Transverse colon (tissue), 4 donors: ENCODE measurements at regions not wholly inside any gene's neighbourhood (a gene's known extent, or its start where the extent isn't known, plus 50 kb on each side); places are given as distances from the start of the nearest gene placed in this dataset.
A peak's percentile ranks its signal among the peaks of the same experiment; 100 is the strongest.

ENCODE experiments used
- DNase-seq: peaks from one replicate; pipeline ENCODE4 v3.0.0-alpha.2; 2019
- H3K27ac ChIP-seq, 4 donors: fragments of 200-600 bp; sonication (generic); 2 replicates each; pipeline ENCODE4 v1.5.1; 2016 to 2018; ENCODE audit warnings: inconsistent platforms in 4 of 4
- H3K27me3 ChIP-seq: fragments of 200-600 bp; sonication (generic); 2 replicates; pipeline ENCODE4 v1.5.1; 2017; ENCODE audit warnings: inconsistent platforms
- H3K36me3 ChIP-seq, 4 donors: fragments of 200-600 bp; sonication (generic); 2 replicates each; pipeline ENCODE4 v1.5.1; 2017 to 2019; ENCODE audit warnings: inconsistent platforms in 4 of 4
- H3K4me1 ChIP-seq, 4 donors: fragments of 200-600 bp; sonication (generic); 2 replicates each; pipeline ENCODE4 v1.5.1; 2017 to 2020; ENCODE audit warnings: inconsistent platforms in 4 of 4
- H3K4me3 ChIP-seq, 4 donors: fragments of 200-600 bp; sonication (generic); 1 replicate in 1 of 4; 2 replicates in 3 of 4; pipeline versions ENCODE4 v1.5.1 to v1.6.1; 2017 to 2019; ENCODE audit warnings: inconsistent platforms in 4 of 4
- H3K9me3 ChIP-seq, 2 donors: fragments of 200-600 bp; sonication (generic); 2 replicates each; pipeline ENCODE4 v1.5.1; 2017 to 2019; ENCODE audit warnings: inconsistent platforms in 2 of 2
- CTCF ChIP-seq, 5 experiments: fragments of 200-600 bp in 3 of 5; fragments of 450-650 bp in 2 of 5; sonication (generic) in 3 of 5; IDR thresholded peaks; 1 replicate in 2 of 5; 2 replicates in 3 of 5; pipeline ENCODE4 v1.5.1; 2016 to 2017; ENCODE audit warnings: antibody characterized with exemption in 5 of 5, inconsistent platforms in 3 of 5, mild to moderate bottlenecking in 2 of 5, moderate library complexity in 1 of 5
- EP300 ChIP-seq: sonication (generic); formaldehyde crosslinking; IDR thresholded peaks from one replicate; pipeline ENCODE4 v1.6.1; 2017; ENCODE audit warnings: antibody characterized with exemption, low read depth
- POLR2A ChIP-seq: fragments of 450-650 bp; IDR thresholded peaks from one replicate; pipeline ENCODE4 v1.6.1; 2016; ENCODE audit warnings: antibody characterized with exemption, mild to moderate bottlenecking, moderate library complexity
- POLR2AphosphoS5 ChIP-seq, 3 donors: sonication (generic); formaldehyde crosslinking; IDR thresholded peaks; one replicate each; pipeline ENCODE4 v1.6.1; 2016; ENCODE audit warnings: antibody characterized with exemption in 3 of 3
- WGBS, 2 donors: methylation state at CpG; one replicate each; pipeline ENCODE4 v1.1.5; 2018; ENCODE audit warnings: low coverage in 1 of 2; 5-methylcytosine and 5-hydroxymethylcytosine counted together
- in situ Hi-C, 4 donors: fragments of 200-750 bp; cut with MboI; loops; one replicate each; pipeline versions ENCODE4 v1.15.0 to v1.15.1; 2017; ENCODE audit warnings: low sequenced_read_pairs in 3 of 4, low pct_ligation_motif_present in 1 of 4, low pct_unique_long_range_greater_than_20kb in 1 of 4
- intact Hi-C: fragments of 100-400 bp; cut with DNase I; formaldehyde crosslinking; loops from one replicate; pipeline ENCODE4 v1.15.1; 2023; ENCODE audit warnings: low total_unique reads

GRCh38 chr12:131613678-131614077, 97.2 kb upstream of the SFSWAP start:
- in situ Hi-C loops (no loop called here), intact Hi-C loops (no loop called here)
- Histone ChIP-seq H3K36me3 (no peaks in the 10 kb centered on the region), H3K4me3 (no peak overlapping the region), H3K27ac (no peak overlapping the region), H3K9me3 (no peaks in the 10 kb centered on the region), H3K27me3 (peaks cover 10% of the 10 kb centered on the region), H3K4me1 (peaks cover 0 to 6% (median under 1%) of the 10 kb centered on the region in 4 donors)
- TF ChIP-seq EP300, result no peak
- no peak for TF ChIP-seq POLR2AphosphoS5 (IDR thresholded peaks at IDR 0.05)
- no peak for TF ChIP-seq POLR2A
- TF ChIP-seq CTCF (IDR thresholded peaks at IDR 0.05), result no peak
- peak; percentile 33 for DNase-seq
- 60 to 79% methylated on average over 7 to 13 of the region's 13 CpGs for WGBS, 2 donors

- no peaks in the 10 kb centered on the region for H3K9me3 ChIP-seq
- 65% methylated on average over 6 of the region's 6 CpGs; no CpG with 5 or more reads in 1 of the 2 donors for WGBS, 2 donors
- DNase-seq, result no peak
- no peak overlapping the region for H3K27ac ChIP-seq
- no peaks in the 10 kb centered on the region for H3K36me3 ChIP-seq
- in situ Hi-C loops (no loop called here), intact Hi-C loops (no loop called here)
- peaks cover 17% of the 10 kb centered on the region for H3K27me3 ChIP-seq
- no peaks in the 10 kb centered on the region for H3K4me1 ChIP-seq
- no peak overlapping the region for H3K4me3 ChIP-seq
- TF ChIP-seq POLR2AphosphoS5 (IDR thresholded peaks at IDR 0.05), result no peak
- no peak for TF ChIP-seq CTCF (IDR thresholded peaks at IDR 0.05)
- no peak for TF ChIP-seq EP300
- TF ChIP-seq POLR2A, result no peak
Observed at GRCh38 chr12:131615326-131616042, 95.4 kb upstream of the SFSWAP start.

- H3K36me3 ChIP-seq, result no peaks in the 10 kb centered on the region
- in situ Hi-C loops, result no loop called here
- TF ChIP-seq CTCF (IDR thresholded peaks at IDR 0.05), result no peak
- TF ChIP-seq POLR2A, result no peak
- TF ChIP-seq POLR2AphosphoS5 (IDR thresholded peaks at IDR 0.05), result no peak
- TF ChIP-seq EP300, result no peak
- no peaks in the 10 kb centered on the region for H3K4me1 ChIP-seq
- H3K9me3 ChIP-seq, result no peaks in the 10 kb centered on the region
- H3K4me3 ChIP-seq, result no peak overlapping the region
- 54 to 69% methylated on average over 8 to 19 of the region's 19 CpGs for WGBS, 2 donors
- peaks cover 24% of the 10 kb centered on the region for H3K27me3 ChIP-seq
- no peak for DNase-seq
- H3K27ac ChIP-seq, result no peak overlapping the region
- intact Hi-C loops, result no loop called here
Observed at GRCh38 chr12:131616043-131616700, 94.7 kb upstream of the SFSWAP start.

- Histone ChIP-seq H3K4me1 (no peaks in the 10 kb centered on the region), H3K9me3 (no peaks in the 10 kb centered on the region), H3K4me3 (no peak overlapping the region), H3K27ac (no peak overlapping the region), H3K36me3 (no peaks in the 10 kb centered on the region), H3K27me3 (peaks cover 24% of the 10 kb centered on the region)
- TF ChIP-seq EP300, result no peak
- TF ChIP-seq POLR2A, result no peak
- TF ChIP-seq CTCF (IDR thresholded peaks at IDR 0.05), result no peak
- TF ChIP-seq POLR2AphosphoS5 (IDR thresholded peaks at IDR 0.05), result no peak
- in situ Hi-C loops (no loop called here), intact Hi-C loops (no loop called here)
- 73% methylated on average over 11 of the region's 11 CpGs; no CpG with 5 or more reads in 1 of the 2 donors for WGBS, 2 donors
- no peak for DNase-seq
Observed at GRCh38 chr12:131616738-131617137, 94.2 kb upstream of the SFSWAP start.
